Sigmoid colon (tissue), 4 donors: ENCODE measurements at regions not wholly inside any gene's neighbourhood (a gene's known extent, or its start where the extent isn't known, plus 50 kb on each side); places are given as distances from the start of the nearest gene placed in this dataset.

ENCODE experiments used
- POLR2A ChIP-seq, 2 donors: fragments of 450-650 bp; IDR thresholded peaks; one replicate each; pipeline ENCODE4 v1.6.1; 2016; ENCODE audit warnings: antibody characterized with exemption in 2 of 2, mild to moderate bottlenecking in 2 of 2, moderate library complexity in 2 of 2
- POLR2AphosphoS5 ChIP-seq, 4 donors: sonication (generic); formaldehyde crosslinking; IDR thresholded peaks; one replicate each; pipeline ENCODE4 v1.6.1; 2017; ENCODE audit warnings: antibody characterized with exemption in 4 of 4
- TF ChIP-seq, protein P1 (sequence below), 4 experiments: fragments of 450-650 bp in 3 of 4; fragments of 200-600 bp in 1 of 4; IDR thresholded peaks; one replicate each; pipeline ENCODE4 v1.5.1; 2016 to 2019; ENCODE audit warnings: antibody characterized with exemption in 4 of 4, mild to moderate bottlenecking in 3 of 4, moderate library complexity in 2 of 4

GRCh38 chr1:193927550-193927949 lies 741.1 kb upstream of the B3GALT2 start:
- TF ChIP-seq, protein P1, sequence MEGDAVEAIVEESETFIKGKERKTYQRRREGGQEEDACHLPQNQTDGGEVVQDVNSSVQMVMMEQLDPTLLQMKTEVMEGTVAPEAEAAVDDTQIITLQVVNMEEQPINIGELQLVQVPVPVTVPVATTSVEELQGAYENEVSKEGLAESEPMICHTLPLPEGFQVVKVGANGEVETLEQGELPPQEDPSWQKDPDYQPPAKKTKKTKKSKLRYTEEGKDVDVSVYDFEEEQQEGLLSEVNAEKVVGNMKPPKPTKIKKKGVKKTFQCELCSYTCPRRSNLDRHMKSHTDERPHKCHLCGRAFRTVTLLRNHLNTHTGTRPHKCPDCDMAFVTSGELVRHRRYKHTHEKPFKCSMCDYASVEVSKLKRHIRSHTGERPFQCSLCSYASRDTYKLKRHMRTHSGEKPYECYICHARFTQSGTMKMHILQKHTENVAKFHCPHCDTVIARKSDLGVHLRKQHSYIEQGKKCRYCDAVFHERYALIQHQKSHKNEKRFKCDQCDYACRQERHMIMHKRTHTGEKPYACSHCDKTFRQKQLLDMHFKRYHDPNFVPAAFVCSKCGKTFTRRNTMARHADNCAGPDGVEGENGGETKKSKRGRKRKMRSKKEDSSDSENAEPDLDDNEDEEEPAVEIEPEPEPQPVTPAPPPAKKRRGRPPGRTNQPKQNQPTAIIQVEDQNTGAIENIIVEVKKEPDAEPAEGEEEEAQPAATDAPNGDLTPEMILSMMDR (IDR thresholded peaks at IDR 0.05): no peak
- no peak for TF ChIP-seq POLR2AphosphoS5 (IDR thresholded peaks at IDR 0.05)
- TF ChIP-seq POLR2A (IDR thresholded peaks at IDR 0.05): no peak
